ENCODE measurements at regions not wholly inside any gene's neighbourhood (a gene's known extent, or its start where the extent isn't known, plus 50 kb on each side); places are given as distances from the start of the nearest gene placed in this dataset.

- Mint-ChIP-seq H3K36me3 (no peaks in the 10 kb centered on the region), H3K4me3 (no peak overlapping the region), H3K9me3 (ENCODE audit: low read depth) (no peaks in the 10 kb centered on the region), H3K27ac (no peak overlapping the region), H3K4me1 (ENCODE audit: low read depth) (no peaks in the 10 kb centered on the region), H3K27me3 (no peaks in the 10 kb centered on the region)
These were observed 603.7 kb upstream of the ZEB2 start for GRCh38 chr2:145123606-145124005.

GRCh38 chr2:145119225-145119624, 599.3 kb upstream of the ZEB2 start:
- H3K4me3 Mint-ChIP-seq: no peak overlapping the region
- H3K27me3 Mint-ChIP-seq: no peaks in the 10 kb centered on the region
- no peak overlapping the region for H3K27ac Mint-ChIP-seq
- H3K9me3 Mint-ChIP-seq (ENCODE audit: low read depth): no peaks in the 10 kb centered on the region
- no peaks in the 10 kb centered on the region for H3K4me1 Mint-ChIP-seq (ENCODE audit: low read depth)
- no peaks in the 10 kb centered on the region for H3K36me3 Mint-ChIP-seq

DNA sequence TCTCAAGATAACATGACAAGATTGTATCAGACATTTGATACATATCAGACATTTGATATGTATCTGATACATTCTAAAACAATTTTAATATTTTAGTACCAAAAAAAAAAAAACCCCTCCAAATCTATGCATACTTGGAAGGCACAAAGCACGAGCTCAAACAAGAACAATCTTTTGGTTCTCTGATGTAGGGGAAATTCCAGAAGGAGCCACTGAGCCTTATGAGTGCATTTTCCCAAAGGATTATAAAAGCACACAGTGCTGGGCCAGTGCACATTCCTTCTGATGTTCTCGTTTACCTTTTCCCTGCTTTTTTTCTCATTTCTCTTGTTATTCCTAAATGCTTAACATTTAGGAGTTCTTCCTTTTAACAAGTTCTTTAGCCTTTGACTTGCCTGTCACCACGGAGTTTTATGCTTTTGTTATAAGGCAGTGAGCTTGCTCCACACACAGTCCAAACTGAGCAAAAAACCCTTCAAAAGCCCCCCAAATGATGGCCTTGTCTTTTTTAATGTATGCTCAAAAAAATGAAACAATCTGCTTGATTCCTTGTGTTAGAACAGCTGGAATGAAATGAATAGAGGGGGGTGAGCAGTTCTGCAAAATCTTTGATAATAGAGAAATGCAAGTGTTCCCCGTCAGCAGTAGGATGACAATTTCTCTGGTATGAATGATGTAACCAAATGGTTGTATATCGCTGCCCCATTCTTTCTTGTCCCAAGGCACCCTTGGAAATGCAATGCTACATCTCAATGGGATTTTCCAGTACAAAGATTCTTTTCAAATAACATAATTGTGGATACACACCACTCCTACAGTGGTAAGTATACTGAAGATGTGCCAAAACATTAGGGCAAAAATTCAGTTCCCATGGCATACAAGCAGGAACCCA, 597.2 kb upstream of the ZEB2 start:
- H3K4me3 Mint-ChIP-seq: no peak overlapping the region
- H3K27ac Mint-ChIP-seq: no peak overlapping the region
- no peaks in the 10 kb centered on the region for H3K9me3 Mint-ChIP-seq (ENCODE audit: low read depth)
- H3K36me3 Mint-ChIP-seq: no peaks in the 10 kb centered on the region
- H3K27me3 Mint-ChIP-seq: no peaks in the 10 kb centered on the region
- H3K4me1 Mint-ChIP-seq (ENCODE audit: low read depth): no peaks in the 10 kb centered on the region

GRCh38 chr2:145116056-145116455, 596.1 kb upstream of the ZEB2 start:
- no peaks in the 10 kb centered on the region for H3K4me1 Mint-ChIP-seq (ENCODE audit: low read depth)
- H3K27ac Mint-ChIP-seq: no peak overlapping the region

GRCh38 chr2:145114726-145115125, 594.8 kb upstream of the ZEB2 start:
- H3K27ac Mint-ChIP-seq: no peak overlapping the region
- H3K4me3 Mint-ChIP-seq: no peak overlapping the region
- H3K4me1 Mint-ChIP-seq (ENCODE audit: low read depth): no peaks in the 10 kb centered on the region

More at GRCh38 chr2:145116056-145116455, 596.1 kb upstream of the ZEB2 start:
- Mint-ChIP-seq H3K9me3 (ENCODE audit: low read depth) (no peaks in the 10 kb centered on the region), H3K4me3 (no peak overlapping the region), H3K27me3 (no peaks in the 10 kb centered on the region), H3K36me3 (no peaks in the 10 kb centered on the region)

GRCh38 chr2:145112467-145112866, 592.5 kb upstream of the ZEB2 start:
- Mint-ChIP-seq H3K4me1 (ENCODE audit: low read depth) (no peaks in the 10 kb centered on the region), H3K27me3 (no peaks in the 10 kb centered on the region), H3K4me3 (no peak overlapping the region), H3K36me3 (no peaks in the 10 kb centered on the region), H3K9me3 (ENCODE audit: low read depth) (no peaks in the 10 kb centered on the region), H3K27ac (no peak overlapping the region)

More at GRCh38 chr2:145114726-145115125, 594.8 kb upstream of the ZEB2 start:
- Mint-ChIP-seq H3K9me3 (ENCODE audit: low read depth) (no peaks in the 10 kb centered on the region), H3K27me3 (no peaks in the 10 kb centered on the region), H3K36me3 (no peaks in the 10 kb centered on the region)

GRCh38 chr2:145110668-145111356, 590.9 kb upstream of the ZEB2 start:
- Mint-ChIP-seq H3K27me3 (no peaks in the 10 kb centered on the region), H3K36me3 (no peaks in the 10 kb centered on the region), H3K27ac (no peak overlapping the region), H3K4me1 (ENCODE audit: low read depth) (no peaks in the 10 kb centered on the region), H3K4me3 (no peak overlapping the region), H3K9me3 (ENCODE audit: low read depth) (no peaks in the 10 kb centered on the region)

GRCh38 chr2:145108959-145109710, 589.2 kb upstream of the ZEB2 start:
- no peak overlapping the region for H3K27ac Mint-ChIP-seq
- no peaks in the 10 kb centered on the region for H3K27me3 Mint-ChIP-seq
- no peaks in the 10 kb centered on the region for H3K9me3 Mint-ChIP-seq (ENCODE audit: low read depth)
- H3K36me3 Mint-ChIP-seq: no peaks in the 10 kb centered on the region
- H3K4me3 Mint-ChIP-seq: no peak overlapping the region
- H3K4me1 Mint-ChIP-seq (ENCODE audit: low read depth): no peaks in the 10 kb centered on the region

- no peaks in the 10 kb centered on the region for H3K4me1 Mint-ChIP-seq (ENCODE audit: low read depth)
- H3K27ac Mint-ChIP-seq: no peak overlapping the region
- no peaks in the 10 kb centered on the region for H3K9me3 Mint-ChIP-seq (ENCODE audit: low read depth)
- no peaks in the 10 kb centered on the region for H3K27me3 Mint-ChIP-seq
- no peak overlapping the region for H3K4me3 Mint-ChIP-seq
- no peaks in the 10 kb centered on the region for H3K36me3 Mint-ChIP-seq
These were observed 588.5 kb upstream of the ZEB2 start for GRCh38 chr2:145108361-145108778.

DNA sequence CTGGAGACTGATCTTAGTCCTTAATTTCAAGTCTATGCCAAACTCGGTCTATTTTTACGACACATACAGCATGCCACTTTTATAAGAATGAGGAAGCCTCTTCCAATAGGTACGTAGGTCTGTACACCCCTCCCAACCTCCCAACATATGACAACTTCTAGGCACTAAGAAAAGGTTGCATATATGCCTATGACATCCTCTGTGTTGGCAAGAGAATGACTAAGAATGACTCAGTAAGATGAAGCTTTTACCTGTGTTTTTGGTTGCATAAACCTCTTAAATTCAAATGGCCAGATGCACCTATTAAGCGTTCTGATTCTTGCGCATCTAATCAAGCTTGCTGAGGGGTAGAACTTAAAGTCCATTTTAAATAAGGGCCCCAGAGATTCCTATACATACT, 586.4 kb upstream of the ZEB2 start:
- Mint-ChIP-seq H3K4me1 (ENCODE audit: low read depth) (no peaks in the 10 kb centered on the region), H3K36me3 (no peaks in the 10 kb centered on the region), H3K4me3 (no peak overlapping the region), H3K9me3 (ENCODE audit: low read depth) (no peaks in the 10 kb centered on the region), H3K27ac (no peak overlapping the region), H3K27me3 (no peaks in the 10 kb centered on the region)

DNA sequence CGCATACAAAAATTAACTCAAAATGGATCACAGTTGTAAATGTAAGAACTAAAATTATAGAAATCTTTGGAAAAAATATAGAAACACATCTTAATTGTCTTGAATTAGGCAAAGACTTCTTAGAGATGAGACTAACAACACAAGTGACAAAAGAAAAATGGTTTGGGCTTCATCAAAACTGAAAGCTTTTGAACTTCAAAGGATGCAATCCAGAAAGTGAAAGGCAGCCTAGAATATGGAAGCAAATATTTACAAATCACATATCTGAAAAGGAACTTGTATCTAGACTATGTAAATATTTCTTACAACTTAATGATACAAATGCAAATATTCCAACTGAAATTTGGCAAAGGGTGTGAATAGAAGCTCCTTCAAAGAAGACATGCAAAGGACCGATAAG, 582.8 kb upstream of the ZEB2 start:
- H3K9me3 Mint-ChIP-seq (ENCODE audit: low read depth): no peaks in the 10 kb centered on the region
- no peaks in the 10 kb centered on the region for H3K36me3 Mint-ChIP-seq
- H3K27ac Mint-ChIP-seq: no peak overlapping the region
- H3K4me3 Mint-ChIP-seq: no peak overlapping the region
- H3K4me1 Mint-ChIP-seq (ENCODE audit: low read depth): no peaks in the 10 kb centered on the region
- no peaks in the 10 kb centered on the region for H3K27me3 Mint-ChIP-seq

DNA sequence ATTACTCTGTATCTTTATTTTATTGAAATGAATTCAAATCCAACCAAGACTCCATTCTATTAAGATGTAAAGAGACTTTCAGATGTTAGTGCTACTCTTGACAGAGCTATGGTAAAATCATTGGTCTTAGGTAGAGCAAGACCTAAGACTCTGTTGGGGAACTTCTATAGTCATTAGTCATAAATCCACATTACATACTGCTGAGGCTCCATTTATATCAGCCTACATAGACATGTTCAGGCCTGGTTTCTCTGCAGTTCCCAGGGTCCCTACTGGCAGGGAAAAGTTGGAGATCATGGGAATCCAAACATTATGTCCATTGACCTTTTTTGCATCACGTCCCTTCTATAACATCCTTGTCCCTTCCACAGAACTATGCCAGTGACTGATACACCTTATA, 580.4 kb upstream of the ZEB2 start:
- H3K27me3 Mint-ChIP-seq: no peaks in the 10 kb centered on the region
- H3K9me3 Mint-ChIP-seq (ENCODE audit: low read depth): no peaks in the 10 kb centered on the region
- no peaks in the 10 kb centered on the region for H3K36me3 Mint-ChIP-seq
- H3K4me3 Mint-ChIP-seq: no peak overlapping the region
- no peaks in the 10 kb centered on the region for H3K4me1 Mint-ChIP-seq (ENCODE audit: low read depth)
- H3K27ac Mint-ChIP-seq: no peak overlapping the region

GRCh38 chr2:145096582-145096981, 576.7 kb upstream of the ZEB2 start:
- Mint-ChIP-seq H3K36me3 (no peaks in the 10 kb centered on the region), H3K27ac (no peak overlapping the region), H3K9me3 (ENCODE audit: low read depth) (peaks cover 6% of the 10 kb centered on the region), H3K4me1 (ENCODE audit: low read depth) (no peaks in the 10 kb centered on the region), H3K4me3 (no peak overlapping the region), H3K27me3 (no peaks in the 10 kb centered on the region)

DNA sequence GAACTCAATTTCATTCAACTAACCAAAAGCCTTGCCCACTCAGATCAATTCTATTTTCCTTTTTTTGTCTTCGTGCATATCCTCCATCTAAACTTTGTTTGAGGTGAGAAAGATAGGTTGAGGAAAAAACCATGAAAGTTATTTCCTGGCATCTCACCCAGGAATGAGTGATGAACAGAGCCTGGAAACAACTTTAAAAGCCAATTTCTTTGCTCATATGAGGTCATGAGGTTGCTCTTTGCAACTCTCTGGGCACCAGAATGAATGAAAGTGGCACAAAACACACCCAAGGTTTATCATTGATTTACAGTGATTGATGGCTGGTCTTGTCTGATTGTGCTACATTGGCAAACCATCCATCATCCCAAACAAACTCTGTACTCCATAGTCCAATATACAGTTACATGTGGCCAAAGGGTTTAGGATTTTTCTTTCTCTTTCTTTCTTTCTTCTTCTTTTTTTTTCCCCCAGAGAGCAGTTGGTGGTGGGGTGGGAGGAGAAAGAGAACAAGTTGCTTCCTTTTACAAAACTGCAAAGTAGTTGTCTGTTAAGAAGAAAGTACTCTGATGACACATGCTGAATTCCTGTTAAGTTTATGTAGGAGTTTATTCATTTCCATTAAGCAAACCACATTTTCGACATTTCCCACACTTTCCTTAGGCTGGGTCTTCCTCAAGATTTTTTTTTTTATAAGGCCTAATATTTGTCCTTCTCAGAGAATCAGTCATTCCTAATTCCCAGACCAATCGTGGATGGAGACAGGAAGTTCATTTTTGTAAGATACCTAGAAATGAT, 575.9 kb upstream of the ZEB2 start:
- peaks cover 6% of the 10 kb centered on the region for H3K9me3 Mint-ChIP-seq (ENCODE audit: low read depth)
- no peaks in the 10 kb centered on the region for H3K36me3 Mint-ChIP-seq
- H3K27ac Mint-ChIP-seq: no peak overlapping the region
- no peaks in the 10 kb centered on the region for H3K4me1 Mint-ChIP-seq (ENCODE audit: low read depth)
- no peaks in the 10 kb centered on the region for H3K27me3 Mint-ChIP-seq
- no peak overlapping the region for H3K4me3 Mint-ChIP-seq

Measured in activated naive CD8-positive, alpha-beta T cell (primary cell).